ENCODE measurements at regions not wholly inside any gene's neighbourhood (a gene's known extent, or its start where the extent isn't known, plus 50 kb on each side); places are given as distances from the start of the nearest gene placed in this dataset.

DNA sequence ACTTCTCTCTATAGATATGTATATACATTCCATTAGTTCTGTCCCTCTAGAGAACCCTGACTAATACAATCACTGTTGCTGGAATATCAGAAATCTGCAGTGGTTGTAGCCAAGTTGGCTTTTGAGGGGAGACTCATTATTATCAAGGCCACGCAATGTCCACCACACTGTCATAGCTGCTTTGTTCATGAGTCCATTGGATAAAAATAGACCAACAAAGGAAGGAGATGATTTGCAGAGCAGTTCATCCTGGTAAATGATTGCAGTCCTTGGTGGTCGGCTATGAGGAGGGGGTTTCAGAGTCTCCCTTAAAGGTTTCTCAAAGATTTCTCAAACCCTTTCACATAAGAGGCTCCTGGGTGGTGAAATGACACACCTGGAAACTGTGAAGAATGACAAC is 192.8 kb upstream of the ANKH start:
- TF ChIP-seq POLR2AphosphoS5 (IDR thresholded peaks at IDR 0.05) (no peak), POLR2A (IDR thresholded peaks at IDR 0.05) (no peak), EP300 (IDR thresholded peaks at IDR 0.05) (no peak)
- TF ChIP-seq, protein P1, sequence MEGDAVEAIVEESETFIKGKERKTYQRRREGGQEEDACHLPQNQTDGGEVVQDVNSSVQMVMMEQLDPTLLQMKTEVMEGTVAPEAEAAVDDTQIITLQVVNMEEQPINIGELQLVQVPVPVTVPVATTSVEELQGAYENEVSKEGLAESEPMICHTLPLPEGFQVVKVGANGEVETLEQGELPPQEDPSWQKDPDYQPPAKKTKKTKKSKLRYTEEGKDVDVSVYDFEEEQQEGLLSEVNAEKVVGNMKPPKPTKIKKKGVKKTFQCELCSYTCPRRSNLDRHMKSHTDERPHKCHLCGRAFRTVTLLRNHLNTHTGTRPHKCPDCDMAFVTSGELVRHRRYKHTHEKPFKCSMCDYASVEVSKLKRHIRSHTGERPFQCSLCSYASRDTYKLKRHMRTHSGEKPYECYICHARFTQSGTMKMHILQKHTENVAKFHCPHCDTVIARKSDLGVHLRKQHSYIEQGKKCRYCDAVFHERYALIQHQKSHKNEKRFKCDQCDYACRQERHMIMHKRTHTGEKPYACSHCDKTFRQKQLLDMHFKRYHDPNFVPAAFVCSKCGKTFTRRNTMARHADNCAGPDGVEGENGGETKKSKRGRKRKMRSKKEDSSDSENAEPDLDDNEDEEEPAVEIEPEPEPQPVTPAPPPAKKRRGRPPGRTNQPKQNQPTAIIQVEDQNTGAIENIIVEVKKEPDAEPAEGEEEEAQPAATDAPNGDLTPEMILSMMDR (IDR thresholded peaks at IDR 0.05), result no peak
- DNase-seq, result no peak
- Histone ChIP-seq H3K4me1 (no peaks in the 10 kb centered on the region), H3K9me3 (peaks cover 0 to 2% (median 0%) of the 10 kb centered on the region in 4 donors), H3K27ac (no peak overlapping the region), H3K4me3 (no peak overlapping the region), H3K27me3 (no peaks in the 10 kb centered on the region), H3K36me3 (no peaks in the 10 kb centered on the region)
- intact Hi-C loops (cut with DNase I), result no loop called here
- 64 to 86% methylated on average over 2 of the region's 2 CpGs for whole genome bisulfite sequencing, 2 donors

DNA sequence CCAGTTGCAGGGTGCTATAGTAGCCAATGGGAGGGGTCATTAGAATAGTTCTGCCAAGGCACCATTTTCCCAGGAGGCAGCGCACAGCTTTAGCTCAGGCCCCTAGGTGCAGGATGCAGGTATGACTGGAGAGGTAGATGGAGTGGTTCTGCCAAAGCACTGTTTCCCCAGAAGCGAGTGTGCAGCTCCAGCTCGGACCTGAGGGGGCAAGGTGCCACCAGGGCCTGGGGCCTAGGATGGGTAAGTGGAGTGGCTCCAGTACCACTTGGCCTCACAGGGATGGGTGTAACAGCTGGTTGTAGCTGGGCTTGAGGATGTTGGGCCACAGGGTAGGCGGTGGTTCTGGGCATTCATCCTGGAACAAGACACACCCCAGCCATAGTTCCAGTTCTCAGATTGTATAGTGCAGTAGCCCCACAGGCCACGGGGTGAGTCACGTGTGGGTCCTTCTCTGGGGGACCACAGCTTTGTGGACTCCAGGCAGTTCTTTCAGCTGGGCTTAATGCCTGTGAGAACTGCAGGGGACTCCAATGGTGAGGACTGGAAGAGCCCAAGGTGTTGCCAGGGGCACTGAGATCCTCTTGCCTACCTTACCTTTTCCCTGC is 185.5 kb upstream of the ANKH start:
- H3K4me1 ChIP-seq, result no peaks in the 10 kb centered on the region
- WGBS, 2 donors, result 81 to 93% methylated on average over 6 of the region's 6 CpGs
- intact Hi-C loops (cut with DNase I), result no loop called here

DNA sequence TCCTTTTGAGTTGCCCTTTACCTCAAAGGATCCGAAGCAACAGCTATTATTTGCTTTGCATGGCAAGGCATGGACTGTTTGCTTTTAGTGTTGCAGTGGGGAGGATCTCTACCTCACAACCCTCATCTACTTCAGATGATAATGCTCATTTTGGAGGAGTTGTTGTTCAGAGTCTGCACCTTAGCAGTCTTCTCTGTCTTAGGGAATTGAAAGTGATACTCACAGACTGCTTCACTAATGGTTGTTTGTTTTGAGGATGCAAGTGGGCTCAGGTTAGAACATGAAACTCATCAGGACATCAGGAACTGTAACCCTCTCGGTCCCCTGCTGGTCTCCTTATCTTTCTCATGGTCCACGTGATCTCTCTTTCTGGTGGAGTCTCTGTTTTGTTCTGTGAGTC is 172.9 kb upstream of the ANKH start:
- no peaks in the 10 kb centered on the region for H3K36me3 ChIP-seq
- H3K4me3 ChIP-seq, result no peak overlapping the region
- no peaks in the 10 kb centered on the region for H3K27me3 ChIP-seq
- intact Hi-C loops (cut with DNase I), result no loop called here
- no peaks in the 10 kb centered on the region for H3K9me3 ChIP-seq
- H3K4me1 ChIP-seq, result no peaks in the 10 kb centered on the region
- H3K27ac ChIP-seq, result no peak overlapping the region
- WGBS, 2 donors, result 80 to 85% methylated on average over 3 of the region's 3 CpGs
- TF ChIP-seq EP300 (IDR thresholded peaks at IDR 0.05), result no peak
- no peak for TF ChIP-seq POLR2AphosphoS5 (IDR thresholded peaks at IDR 0.05)
- TF ChIP-seq, protein P1 (IDR thresholded peaks at IDR 0.05), result no peak
- no peak for TF ChIP-seq POLR2A (IDR thresholded peaks at IDR 0.05)
- no peak for DNase-seq

More for the DNA sequence above, 185.5 kb upstream of the ANKH start:
- Histone ChIP-seq H3K27ac (no peak overlapping the region), H3K9me3 (peaks cover 0 to 5% (median 0%) of the 10 kb centered on the region in 4 donors), H3K27me3 (no peaks in the 10 kb centered on the region), H3K4me3 (no peak overlapping the region), H3K36me3 (no peaks in the 10 kb centered on the region)
- DNase-seq, result no peak
- TF ChIP-seq EP300 (IDR thresholded peaks at IDR 0.05) (no peak), POLR2A (IDR thresholded peaks at IDR 0.05) (no peak), POLR2AphosphoS5 (IDR thresholded peaks at IDR 0.05) (no peak)
- TF ChIP-seq, protein P1 (IDR thresholded peaks at IDR 0.05), result no peak

DNA sequence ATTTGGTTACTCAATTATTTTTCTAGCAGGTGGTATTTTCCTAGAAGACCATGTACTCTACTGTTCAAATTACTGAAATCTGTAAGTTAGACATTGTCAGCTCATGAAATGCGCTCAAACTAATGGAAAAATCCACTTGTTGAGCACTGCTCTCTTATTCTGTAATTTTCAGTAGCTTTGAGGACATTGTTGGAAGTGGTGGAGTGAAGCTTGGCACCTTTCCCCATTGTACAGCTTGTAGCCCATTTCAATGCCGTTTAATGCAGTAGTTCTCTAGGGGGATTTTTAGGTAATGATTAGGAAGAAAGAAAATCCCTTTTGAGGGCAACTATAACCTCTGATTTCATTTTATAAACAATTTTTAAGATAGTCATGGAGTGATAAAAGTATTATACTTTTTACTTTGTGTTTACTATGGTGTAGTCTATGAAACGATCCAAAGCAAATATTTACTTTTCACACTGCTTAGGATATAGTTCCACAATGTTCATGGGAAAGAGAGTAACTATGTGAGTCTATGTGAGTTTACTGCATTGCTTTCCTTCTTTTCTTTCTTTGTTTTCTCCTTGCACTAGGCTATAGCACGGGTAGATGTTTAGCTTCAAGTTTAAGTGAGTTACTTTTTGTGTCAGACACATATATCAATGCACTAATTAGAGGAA is 165.8 kb upstream of the ANKH start:
- intact Hi-C loops (cut with DNase I), result no loop called here
- no peak for DNase-seq
- 31 to 65% methylated on average over 4 of the region's 4 CpGs for WGBS, 2 donors
- Histone ChIP-seq H3K27ac (no peak overlapping the region), H3K36me3 (no peaks in the 10 kb centered on the region), H3K27me3 (no peaks in the 10 kb centered on the region), H3K9me3 (peaks cover 0 to 6% (median 2%) of the 10 kb centered on the region in 4 donors), H3K4me1 (no peaks in the 10 kb centered on the region), H3K4me3 (no peak overlapping the region)
- TF ChIP-seq POLR2AphosphoS5 (IDR thresholded peaks at IDR 0.05) (no peak), POLR2A (IDR thresholded peaks at IDR 0.05) (no peak), EP300 (IDR thresholded peaks at IDR 0.05) (no peak)
- TF ChIP-seq, protein P1 (IDR thresholded peaks at IDR 0.05), result no peak

All from sigmoid colon (tissue), 6 donors.